DOHH2 (cell line): ENCODE measurements at regions not wholly inside any gene's neighbourhood (a gene's known extent, or its start where the extent isn't known, plus 50 kb on each side); places are given as distances from the start of the nearest gene placed in this dataset.

Source experiments
- EZH2phosphoT487 ChIP-seq: fragments of 200-600 bp; sonication (generic); IDR thresholded peaks from 2 replicates; pipeline ENCODE4 v1.6.1; 2017; ENCODE audit warnings: borderline replicate concordance, mild to moderate bottlenecking, antibody characterized with exemption, low read length, moderate library complexity, mixed read lengths
- TF ChIP-seq, protein P1 (sequence below): fragments of 200-600 bp; sonication (generic); IDR thresholded peaks from one replicate; pipeline ENCODE4 v1.5.1; 2014; ENCODE audit warnings: antibody characterized with exemption, mild to moderate bottlenecking, low read depth, low read length; ENCODE audit not compliant: poor library complexity, severe bottlenecking

DNA sequence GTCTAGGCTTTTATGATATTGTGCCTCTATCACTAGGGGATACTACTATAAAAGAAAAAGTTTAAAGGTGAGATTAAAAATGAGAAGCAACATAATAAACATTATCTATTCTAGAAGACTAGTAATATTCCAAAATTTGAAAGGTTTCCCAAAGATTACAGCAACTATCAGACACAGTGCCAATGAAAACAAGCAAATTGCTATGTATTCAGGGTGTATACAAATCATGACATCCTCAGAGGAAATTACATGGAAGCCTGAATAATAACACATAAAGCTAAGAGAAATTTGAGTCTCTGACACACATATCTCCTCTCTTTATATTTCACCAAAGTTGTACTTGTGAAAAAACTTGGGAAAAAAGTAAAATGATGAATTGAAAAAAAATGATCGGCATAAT, 327.0 kb downstream of the SEC23A start:
- TF ChIP-seq, protein P1, sequence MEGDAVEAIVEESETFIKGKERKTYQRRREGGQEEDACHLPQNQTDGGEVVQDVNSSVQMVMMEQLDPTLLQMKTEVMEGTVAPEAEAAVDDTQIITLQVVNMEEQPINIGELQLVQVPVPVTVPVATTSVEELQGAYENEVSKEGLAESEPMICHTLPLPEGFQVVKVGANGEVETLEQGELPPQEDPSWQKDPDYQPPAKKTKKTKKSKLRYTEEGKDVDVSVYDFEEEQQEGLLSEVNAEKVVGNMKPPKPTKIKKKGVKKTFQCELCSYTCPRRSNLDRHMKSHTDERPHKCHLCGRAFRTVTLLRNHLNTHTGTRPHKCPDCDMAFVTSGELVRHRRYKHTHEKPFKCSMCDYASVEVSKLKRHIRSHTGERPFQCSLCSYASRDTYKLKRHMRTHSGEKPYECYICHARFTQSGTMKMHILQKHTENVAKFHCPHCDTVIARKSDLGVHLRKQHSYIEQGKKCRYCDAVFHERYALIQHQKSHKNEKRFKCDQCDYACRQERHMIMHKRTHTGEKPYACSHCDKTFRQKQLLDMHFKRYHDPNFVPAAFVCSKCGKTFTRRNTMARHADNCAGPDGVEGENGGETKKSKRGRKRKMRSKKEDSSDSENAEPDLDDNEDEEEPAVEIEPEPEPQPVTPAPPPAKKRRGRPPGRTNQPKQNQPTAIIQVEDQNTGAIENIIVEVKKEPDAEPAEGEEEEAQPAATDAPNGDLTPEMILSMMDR = no peak
- no peak for TF ChIP-seq EZH2phosphoT487
